Right hindlimb (tissue), 1 donor: ENCODE measurements at regions not wholly inside any gene's neighbourhood (a gene's known extent, or its start where the extent isn't known, plus 50 kb on each side); places are given as distances from the start of the nearest gene placed in this dataset.
A peak's percentile ranks its signal among the peaks of the same experiment; 100 is the strongest.
"Not testable (repeated sequence)": the region's sequence is repeated elsewhere in the genome, so short reads cannot be mapped to it uniquely, and the experiment has no call there.

ENCODE experiments used
- DNase-seq: peaks from one replicate; pipeline ENCODE4 v3.0.0-alpha.2; 2018

DNA sequence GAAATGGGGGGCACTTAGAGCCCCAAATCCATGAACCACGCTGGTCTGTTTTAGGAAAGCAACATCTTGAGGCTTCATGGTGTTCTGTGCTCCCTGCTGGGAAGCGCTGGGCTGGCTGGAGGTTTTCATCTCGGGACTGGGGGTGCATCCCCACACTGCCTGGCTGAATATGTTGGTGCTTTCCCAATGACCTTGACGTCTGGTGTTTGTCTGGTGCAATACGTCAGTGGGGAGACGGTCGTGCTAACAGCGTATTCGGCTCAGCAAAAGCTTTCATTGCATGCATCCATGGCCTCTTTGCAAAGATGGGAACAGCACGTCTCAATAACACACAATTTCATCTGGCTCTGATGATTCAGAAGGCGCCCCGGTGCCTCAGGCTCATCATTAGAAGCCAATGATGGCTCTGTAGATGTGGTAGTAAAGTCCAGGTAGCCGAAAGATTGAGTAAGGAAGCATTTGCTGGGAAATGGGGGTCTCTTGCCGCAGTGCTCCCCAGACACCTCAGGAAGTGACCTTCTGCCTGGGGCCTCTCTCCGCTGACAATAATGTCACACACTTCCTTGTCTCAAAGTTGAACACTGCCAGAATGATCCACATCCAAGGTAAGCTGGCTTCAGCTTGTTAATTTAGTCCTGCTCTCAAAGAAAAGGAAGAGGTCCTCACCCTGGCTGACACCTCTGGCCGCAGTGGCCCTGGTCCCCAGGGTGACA is 97.7 kb downstream of the ING1 start:
- no peak for DNase-seq

DNA sequence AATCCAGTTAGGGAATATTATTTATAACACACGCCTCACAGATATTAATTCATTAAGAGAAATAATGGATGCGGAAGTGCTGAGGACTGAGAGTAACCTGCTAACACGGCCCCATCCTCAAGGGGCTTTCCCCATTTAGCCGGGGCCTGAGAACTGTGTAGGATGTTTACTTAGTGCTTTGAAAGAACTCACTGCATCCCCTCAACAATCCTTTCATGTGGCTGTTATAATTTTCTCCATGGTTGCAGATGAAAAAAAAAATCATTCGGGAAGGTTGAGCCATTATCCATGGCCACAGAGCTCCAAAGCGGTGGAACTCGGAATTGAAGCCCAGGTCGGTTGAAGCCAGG is 98.2 kb downstream of the ING1 start:
- DNase-seq, result no peak

DNA sequence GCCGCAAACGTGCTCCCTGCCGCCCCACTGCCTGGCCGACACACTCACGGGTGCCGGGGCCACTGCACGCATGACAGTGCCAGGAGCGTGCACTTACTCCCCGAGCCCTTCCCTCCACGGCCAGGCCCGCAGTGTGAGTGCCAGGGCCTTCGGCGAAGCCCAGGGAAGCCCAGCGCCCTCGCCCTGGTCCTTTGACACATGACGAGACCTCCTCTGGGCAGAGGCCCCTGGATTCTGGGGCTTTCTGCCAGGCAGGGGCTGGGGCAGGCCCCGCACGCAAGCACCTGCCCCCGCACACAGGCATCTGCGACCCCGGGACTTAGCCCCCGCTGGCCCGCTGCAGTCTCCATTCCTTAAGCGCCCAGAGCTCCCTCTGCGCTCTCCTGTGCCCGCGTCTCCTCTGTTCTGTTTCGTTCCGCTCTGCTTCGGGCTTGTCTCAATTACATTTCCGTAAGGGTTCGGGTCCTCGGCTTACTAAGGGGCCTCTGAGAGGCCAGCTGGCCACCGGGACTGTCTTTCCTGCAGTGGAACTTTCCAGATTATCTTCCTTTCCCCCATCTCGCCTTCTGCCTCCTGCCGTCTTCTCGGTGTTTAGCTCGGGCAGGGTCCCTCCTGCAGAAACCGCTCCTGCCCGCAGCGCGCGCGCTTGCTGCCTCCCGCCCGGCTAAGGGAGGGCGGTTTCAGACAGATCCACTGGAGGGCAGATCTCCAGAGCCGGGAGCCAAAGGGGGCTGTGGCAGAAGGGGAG is 98.8 kb downstream of the ING1 start:
- DNase-seq, result peak; percentile 40

DNA sequence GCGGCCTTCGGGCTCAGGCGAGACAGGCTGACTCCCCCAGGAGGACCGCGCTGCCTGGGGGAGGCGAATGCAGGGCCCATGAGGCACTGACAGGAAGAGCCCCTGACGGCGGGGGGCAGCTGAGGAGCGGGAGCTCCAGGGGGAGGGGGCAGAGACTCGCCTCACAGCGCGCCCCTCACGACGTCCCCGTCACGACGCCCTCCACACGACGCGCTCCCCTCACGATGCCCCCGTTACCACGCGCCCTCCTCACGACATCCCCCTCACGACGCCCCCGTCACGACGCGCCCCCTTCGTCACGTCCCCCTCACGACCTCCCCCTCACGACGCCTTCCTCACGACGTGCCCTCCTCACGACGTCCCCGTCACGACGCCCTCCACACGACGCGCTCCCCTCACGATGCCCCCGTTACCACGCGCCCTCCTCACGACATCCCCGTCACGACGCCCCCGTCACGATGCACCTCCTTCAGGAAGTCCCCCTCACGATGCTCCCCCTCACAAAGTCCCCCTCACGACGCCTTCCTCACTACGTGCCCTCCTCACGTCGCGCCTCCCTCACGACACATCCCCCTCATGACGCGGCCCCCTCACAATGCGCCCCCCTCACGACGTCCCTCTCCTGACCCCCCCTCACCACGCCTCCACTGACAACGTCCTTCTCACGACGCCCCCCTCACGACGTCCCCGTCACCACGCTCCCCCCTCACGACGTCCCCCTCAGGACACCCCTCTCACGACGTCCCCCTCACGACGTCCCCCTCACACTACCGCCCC is 99.6 kb downstream of the ING1 start:
- no peak for DNase-seq

DNA sequence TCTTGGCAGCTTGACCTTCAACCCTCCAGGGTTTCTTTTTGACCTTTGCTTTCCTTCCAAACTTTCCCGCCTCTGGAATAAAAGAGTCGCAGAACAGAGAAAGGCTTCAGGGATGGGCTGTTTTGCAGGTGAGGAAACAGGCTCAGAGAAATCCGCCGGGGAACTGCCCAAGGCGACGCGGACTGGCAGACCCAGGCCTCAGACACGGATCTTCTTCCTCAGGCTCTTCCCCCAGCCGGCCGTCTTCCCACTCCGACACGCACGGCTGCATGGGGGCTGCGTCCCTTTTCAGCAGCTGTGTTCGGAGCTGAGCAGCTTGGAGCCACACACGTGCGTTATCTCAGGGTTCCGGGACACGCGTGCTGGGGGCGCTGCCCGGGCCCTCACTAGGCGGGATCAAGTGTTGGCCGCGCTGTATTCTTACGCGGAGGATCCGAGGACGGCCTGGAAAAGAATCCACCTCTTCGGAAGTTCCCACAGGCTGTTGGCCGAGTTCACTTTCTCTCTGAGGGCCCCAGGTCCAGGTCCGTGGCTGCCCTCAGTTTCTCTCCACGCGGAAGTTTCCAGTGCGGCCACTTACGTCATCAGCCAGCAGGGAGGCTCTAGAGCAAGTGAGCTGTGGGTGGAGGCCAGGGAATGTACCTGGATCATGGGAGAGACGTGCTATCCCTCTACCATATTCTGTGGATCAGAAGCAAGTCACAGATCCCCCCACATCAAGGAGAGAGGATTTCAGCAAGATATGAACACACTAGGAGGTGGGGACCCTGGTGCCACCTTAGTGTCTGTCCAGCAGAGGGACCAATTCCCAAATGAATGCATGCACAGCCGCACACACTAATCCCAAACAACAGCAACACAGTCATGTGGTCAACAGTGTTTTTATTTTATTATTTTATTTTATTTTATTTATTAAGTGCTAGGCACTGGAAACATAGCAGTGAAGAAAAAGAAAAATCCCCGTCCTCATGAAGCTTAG is 100.4 kb downstream of the ING1 start:
- no peak for DNase-seq

DNA sequence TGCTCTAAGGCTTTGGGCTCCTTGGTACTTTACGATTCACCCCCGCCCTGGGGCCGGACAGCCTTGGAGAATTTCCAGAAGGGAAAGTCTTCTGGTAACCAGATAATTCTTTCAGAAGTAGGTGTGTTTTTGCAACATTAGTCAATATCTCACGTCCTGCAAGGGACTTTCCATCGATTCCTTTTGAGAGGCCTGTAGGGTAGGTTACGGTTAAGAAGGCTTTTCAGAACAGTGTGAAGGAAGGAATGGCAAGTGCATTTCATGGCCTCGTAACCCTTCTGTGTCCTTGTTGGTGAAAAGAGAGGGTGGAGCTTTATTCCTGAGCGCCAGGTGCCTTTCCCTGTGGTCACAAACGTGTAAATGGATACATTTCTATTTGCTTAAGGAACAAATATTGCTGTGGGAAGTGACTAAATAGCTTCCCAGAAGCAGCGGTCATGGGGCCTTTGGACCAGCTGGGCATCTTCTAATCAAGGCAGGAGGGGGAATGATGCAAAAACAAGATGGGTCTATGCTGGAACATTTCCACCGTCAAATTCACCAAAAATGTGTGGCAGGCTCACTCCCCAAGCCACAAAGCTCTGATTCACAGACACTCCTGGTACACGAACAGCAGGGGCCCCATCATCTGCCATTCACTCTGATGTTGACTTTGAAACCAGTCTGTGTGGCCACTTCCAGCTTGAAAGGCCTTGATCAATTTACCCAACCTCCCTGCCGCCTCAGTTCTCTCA is 99.2 kb downstream of the ANKRD10 start:
- no peak for DNase-seq

DNA sequence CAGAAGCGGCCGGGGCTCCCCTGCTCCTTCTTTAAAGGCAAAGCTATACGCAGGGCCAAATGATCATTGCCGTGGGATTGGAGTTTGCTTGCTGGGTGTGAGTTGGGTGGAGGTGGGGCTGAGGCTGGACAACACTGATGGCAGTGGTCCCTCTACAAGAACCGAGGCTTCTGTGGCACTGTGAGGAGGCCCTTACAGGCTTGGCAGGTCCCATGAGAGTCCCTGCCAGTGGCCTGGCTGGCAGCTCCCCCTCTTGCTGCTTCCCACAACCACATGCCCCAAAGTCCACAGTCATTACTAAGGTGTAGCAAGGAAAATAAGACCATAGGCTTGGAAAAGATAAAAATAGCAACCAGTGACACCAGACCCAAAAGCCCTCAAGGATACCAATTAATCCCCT is 98.4 kb downstream of the ANKRD10 start:
- no peak for DNase-seq

DNA sequence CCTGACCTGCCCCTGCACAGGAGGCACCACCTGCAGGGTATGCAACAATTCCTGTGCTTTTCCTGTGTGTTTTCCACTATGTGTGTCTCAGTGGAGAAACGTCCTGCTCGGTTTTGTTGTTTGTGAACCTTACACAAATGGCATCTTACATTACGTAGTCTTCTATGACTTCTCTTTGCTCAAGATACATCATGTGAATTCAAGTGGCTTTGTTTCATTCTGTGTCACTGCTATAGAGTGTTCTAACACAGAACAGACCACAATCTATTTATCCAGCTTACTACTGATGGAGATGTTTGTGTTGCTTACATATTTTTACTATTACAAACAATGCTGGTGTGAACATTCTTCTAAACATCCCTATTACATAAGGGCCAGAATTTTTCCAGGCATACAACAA is 97.7 kb downstream of the ANKRD10 start:
- DNase-seq, result no peak

DNA sequence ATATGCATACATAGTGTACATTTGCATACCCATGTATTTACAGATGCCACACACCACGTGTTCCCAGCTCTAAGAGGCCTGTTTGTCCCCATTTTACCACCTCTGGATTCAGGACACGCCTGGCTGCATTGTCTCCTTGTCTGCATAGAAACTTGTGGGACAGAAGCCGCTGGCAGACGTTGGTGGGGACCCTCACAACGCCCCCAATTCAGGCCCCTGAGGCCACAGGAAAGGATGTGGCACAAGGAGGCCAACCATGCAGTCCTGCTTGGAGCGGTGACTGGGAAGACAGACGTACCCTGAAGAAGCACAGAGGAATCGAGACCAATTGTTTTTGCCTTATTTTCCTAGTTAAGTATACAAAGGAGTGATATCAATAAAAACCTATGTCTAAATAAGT is 96.1 kb downstream of the ANKRD10 start:
- DNase-seq, result no peak

DNA sequence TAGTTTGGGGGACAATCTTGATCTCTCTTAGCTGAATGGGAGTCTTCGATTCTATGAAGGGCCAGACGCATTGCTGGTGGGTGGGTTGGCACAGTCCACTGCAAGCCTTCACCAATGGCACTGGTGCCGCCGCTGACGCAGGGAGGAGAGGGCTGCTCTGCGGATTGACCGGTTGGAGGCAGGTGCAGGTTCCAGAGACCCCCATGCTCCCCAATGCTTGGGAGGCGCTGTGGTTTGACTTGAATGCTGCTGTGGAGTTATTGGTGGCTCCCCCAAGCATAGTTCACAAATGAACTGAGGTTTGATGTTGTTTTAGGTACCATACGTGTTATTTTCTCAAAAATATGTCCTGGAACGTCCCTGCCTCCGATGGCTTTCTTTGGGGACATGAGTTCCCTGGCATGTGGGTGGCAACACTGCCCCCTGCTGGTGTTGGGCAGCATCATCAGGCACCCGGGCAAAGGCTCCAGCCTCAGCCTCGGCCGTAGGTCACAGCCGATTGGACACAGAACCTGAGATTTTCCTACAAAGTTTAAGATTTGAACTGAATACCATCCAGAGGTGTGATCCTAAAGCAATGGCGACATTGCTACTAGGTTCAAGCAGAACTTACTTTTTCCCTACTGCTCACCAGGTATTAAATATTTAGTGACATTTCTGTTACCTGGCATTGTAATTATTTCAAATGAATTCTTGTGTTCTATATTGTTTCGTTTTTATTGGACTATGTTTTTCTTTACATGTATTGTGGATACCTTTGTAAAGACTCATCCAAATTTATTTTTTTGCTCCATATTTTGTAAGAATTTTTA is 95.5 kb downstream of the ANKRD10 start:
- DNase-seq, result peak; percentile 81

DNA sequence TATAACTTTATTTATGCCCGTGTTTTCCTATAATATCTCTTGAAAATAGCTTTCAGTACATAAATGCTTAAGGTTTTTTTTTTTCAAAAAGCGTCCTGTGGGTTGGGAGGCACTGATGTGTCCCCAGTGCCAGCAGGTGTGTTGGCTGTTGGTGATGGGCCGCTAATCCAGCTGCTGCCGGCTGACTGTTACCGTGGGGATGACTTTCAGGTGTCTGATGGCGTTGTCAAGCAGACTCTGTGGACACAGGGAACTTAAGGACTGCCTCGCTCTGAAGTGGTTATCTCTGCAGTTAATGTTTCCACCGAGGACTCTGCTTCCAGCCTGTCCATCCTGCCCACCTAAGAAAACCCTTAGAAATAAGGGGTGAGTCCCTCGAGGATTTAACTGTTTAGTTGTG is 94.5 kb downstream of the ANKRD10 start:
- no peak for DNase-seq

DNA sequence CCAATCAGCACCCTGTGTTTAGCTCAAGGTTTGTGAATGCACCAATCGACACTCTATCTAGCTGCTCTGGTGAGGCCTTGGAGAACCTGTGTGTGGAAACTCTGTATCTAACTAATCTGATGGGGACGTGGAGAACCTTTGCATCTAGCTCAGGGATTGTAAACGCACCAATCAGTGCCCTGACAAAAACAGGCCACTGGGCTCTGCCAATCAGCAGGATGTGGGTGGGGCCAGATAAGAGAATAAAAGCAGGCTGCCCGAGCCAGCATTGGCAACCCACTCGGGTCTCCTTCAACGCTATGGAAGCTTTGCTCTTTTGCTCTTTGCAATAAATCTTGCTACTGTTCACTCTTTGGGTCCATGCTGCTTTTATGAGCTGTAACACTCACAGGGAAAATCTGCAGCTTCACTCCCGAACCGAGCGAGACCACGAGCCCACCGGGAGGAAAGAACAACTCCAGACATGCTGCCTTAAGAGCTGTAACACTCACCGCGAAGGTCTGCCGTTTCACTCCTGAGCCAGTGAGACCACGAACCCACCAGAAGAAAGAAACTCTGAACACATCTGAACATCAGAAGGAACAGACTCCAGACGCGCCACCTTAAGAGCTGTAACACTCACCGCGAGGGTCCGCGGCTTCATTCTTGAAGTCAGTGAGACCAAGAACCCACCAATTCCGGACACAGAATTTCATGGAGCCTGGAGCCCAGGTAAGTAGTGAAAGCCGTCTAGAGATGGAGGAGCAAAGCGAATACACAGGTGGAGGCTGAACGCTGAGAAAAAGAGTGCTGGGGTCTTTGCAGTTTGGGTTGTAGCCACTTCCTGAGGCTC is 92.8 kb downstream of the ANKRD10 start:
- DNase-seq, result not testable (repeated sequence)

DNA sequence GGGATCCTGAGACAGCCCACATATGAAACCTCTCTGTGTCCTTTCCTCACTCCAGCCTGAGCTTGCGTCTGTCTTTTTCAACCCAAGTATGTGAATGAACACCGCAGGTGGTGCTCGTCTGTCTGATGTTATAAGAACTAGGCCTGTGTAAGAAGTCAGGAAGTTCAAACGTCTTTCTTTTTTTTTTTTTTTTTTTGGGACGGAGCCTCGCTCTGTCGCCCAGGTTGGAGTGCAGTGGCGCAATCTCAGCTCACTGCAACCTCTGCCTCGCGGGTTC is 92.3 kb downstream of the ANKRD10 start:
- DNase-seq, result no peak

DNA sequence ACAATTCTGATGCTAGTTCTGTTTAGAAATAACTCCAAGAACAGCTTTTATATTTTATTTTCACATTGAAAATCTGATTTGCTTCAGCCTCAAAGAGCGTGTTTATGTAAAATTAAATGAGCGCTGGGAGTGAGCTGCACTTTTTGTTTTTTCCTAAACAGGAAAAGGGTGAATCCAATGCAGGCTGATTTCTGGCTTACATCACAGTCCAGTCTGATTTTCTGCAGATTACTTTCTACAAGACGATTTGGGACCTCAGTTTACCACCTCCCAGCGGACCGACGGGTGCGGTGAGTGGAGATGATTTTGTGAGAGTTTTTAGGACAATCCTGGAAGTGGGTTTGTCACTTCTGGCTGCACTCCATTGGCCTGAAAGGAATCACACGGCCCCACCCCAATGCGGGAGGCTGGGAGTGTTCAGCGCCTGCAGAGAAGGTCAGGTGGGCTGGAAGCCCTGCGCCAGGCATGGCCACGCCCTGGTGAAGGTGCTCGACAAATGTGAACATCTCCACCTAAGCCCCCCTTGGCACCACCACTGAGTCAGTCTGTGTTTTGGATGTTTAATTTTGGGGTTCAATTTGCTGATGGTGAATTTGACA is 90.1 kb downstream of the ANKRD10 start:
- no peak for DNase-seq

DNA sequence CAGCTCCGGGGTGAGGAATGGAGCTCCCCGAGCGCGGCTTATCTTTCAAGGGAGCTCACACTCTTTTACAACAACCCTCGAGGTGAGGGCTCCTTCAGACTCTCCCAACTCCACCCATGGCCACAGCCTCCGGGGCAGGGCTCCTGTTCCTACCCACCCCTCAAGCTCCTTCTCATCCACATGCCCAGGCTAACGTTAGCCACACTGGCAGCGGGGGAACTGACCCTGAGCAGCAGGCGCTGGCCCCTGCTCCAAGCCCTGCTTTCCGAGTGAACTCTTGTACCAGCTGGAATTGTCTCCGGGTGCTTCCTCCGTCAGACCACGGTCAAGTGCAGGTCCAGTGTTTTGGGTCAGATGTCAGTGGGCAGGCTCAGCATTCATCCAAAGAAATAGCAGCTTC is 89.4 kb downstream of the ANKRD10 start:
- no peak for DNase-seq

DNA sequence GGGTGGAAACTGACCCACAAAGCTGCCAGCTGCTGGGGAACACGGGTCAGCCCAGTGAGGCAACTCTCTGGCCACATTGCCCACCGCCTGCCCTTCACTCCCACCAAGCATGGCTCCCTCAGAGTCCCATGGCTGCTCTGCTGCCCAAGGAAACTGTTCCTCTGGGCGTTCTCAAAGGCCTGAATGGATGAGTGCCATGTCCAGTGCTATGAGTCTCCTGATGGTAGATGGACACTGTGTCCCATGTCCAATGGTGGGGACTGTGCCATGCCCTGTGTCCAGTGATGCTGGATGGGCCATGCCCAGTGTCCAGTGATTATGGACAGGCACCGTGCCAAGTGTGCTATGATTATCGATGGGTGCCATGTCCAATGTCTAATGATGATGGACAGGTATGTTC is 88.8 kb downstream of the ANKRD10 start:
- no peak for DNase-seq

DNA sequence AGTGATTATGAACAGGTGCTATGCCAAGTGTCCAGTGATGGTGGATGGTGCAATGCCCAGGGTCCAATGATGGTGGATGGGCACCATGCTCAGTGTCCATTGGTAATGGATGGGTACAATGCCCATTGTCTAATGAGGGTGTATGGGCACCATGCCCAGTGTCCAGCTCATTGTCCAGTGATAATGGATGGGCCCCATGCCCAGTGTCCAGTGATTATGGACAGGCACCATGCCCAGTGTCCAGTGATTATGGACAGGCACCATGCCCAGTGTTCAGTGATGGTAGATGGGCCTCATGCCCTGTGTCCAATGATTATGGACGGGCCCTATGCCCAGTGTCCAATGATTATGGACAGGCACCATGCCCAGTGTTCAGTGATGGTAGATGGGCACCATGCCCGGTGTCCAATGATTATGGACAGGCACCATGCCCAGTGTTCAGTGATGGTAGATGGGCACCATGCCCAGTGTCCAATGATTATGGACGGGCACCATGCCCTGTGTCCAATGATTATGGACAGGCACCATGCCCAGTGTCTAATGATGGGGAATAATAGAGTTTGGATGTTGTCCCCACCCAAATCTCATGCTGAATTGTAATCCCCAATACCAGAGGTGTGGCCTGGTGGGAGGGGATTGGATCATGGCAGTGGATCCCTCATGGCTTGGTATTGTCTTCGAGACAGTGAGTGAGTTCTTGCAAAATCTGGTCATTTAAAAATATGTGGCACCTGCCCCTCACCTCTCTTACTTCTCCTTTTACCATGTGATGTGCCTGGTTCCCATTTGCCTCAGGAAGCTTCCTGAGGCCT is 87.8 kb downstream of the ANKRD10 start:
- no peak for DNase-seq
